Vagina (tissue), 2 donors: ENCODE measurements at regions not wholly inside any gene's neighbourhood (a gene's known extent, or its start where the extent isn't known, plus 50 kb on each side); places are given as distances from the start of the nearest gene placed in this dataset.
A peak's percentile ranks its signal among the peaks of the same experiment; 100 is the strongest.

Source experiments
- DNase-seq, 2 donors: peaks; one replicate each; pipeline ENCODE4 v3.0.0-alpha.2; 2017; ENCODE audit errors: extremely low spot score in 2 of 2
- H3K27ac ChIP-seq: fragments of 200-600 bp; sonication (generic); one replicate; pipeline ENCODE4 v1.5.1; 2019
- H3K27me3 ChIP-seq: fragments of 200-600 bp; sonication (generic); one replicate; pipeline ENCODE4 v1.5.1; 2019
- H3K36me3 ChIP-seq, 2 donors: fragments of 200-600 bp; sonication (generic); one replicate each; pipeline ENCODE4 v1.5.1; 2017 to 2019
- H3K4me1 ChIP-seq: fragments of 200-600 bp; sonication (generic); one replicate; pipeline ENCODE4 v1.5.1; 2019
- H3K4me3 ChIP-seq, 2 donors: fragments of 200-600 bp; sonication (generic); 1 replicate in 1 of 2; 2 replicates in 1 of 2; pipeline ENCODE4 v1.5.1; 2016 to 2019
- H3K9me3 ChIP-seq: fragments of 200-600 bp; sonication (generic); one replicate; pipeline ENCODE4 v1.5.1; 2019
- CTCF ChIP-seq, 3 experiments: fragments of 450-650 bp in 2 of 3; fragments of 200-600 bp in 1 of 3; sonication (generic) in 1 of 3; IDR thresholded peaks; one replicate each; pipeline ENCODE4 v1.5.1; 2017 to 2019; ENCODE audit warnings: antibody characterized with exemption in 3 of 3, mild to moderate bottlenecking in 2 of 3, moderate library complexity in 2 of 3
- POLR2A ChIP-seq, 2 donors: fragments of 450-650 bp; IDR thresholded peaks; one replicate each; pipeline ENCODE4 v1.6.1; 2017; ENCODE audit warnings: antibody characterized with exemption in 2 of 2, mild to moderate bottlenecking in 2 of 2, moderate library complexity in 2 of 2
- POLR2AphosphoS5 ChIP-seq, 2 donors: sonication (generic); formaldehyde crosslinking; IDR thresholded peaks; one replicate each; pipeline ENCODE4 v1.9.0; 2017; ENCODE audit warnings: antibody characterized with exemption in 2 of 2, mild to moderate bottlenecking in 2 of 2, low read depth in 1 of 2; ENCODE audit not compliant: insufficient read depth in 1 of 2
- intact Hi-C: fragments of 100-400 bp; cut with DNase I; formaldehyde crosslinking; loops from one replicate; pipeline ENCODE4 v1.15.1; 2023

GRCh38 chr9:1938135-1938534 lies 77.0 kb upstream of the SMARCA2 start:
- H3K27ac ChIP-seq = no peak overlapping the region
- no peaks in the 10 kb centered on the region for H3K9me3 ChIP-seq
- no peaks in the 10 kb centered on the region for H3K36me3 ChIP-seq
- no peak overlapping the region for H3K4me3 ChIP-seq
- no peak for TF ChIP-seq CTCF (IDR thresholded peaks at IDR 0.05)
- DNase-seq = no peak
- intact Hi-C loops = no loop called here
- no peaks in the 10 kb centered on the region for H3K4me1 ChIP-seq
- H3K27me3 ChIP-seq = no peaks in the 10 kb centered on the region

- DNase-seq = no peak
- intact Hi-C loops = no loop called here
- TF ChIP-seq POLR2A (IDR thresholded peaks at IDR 0.05) (no peak), POLR2AphosphoS5 (IDR thresholded peaks at IDR 0.05; ENCODE audit: insufficient read depth in 1 of 2, low read depth in 1 of 2) (no peak), CTCF (IDR thresholded peaks at IDR 0.05) (no peak)
Measured at GRCh38 chr9:1938675-1939170, 76.4 kb upstream of the SMARCA2 start.

GRCh38 chr9:1939466-1939865 lies 75.7 kb upstream of the SMARCA2 start:
- intact Hi-C loops = no loop called here
- Histone ChIP-seq H3K9me3 (no peaks in the 10 kb centered on the region), H3K27me3 (no peaks in the 10 kb centered on the region), H3K4me1 (no peaks in the 10 kb centered on the region), H3K4me3 (no peak overlapping the region), H3K36me3 (no peaks in the 10 kb centered on the region), H3K27ac (no peak overlapping the region)
- TF ChIP-seq POLR2AphosphoS5 (IDR thresholded peaks at IDR 0.05; ENCODE audit: insufficient read depth in 1 of 2, low read depth in 1 of 2) (no peak), CTCF (IDR thresholded peaks at IDR 0.05) (no peak), POLR2A (IDR thresholded peaks at IDR 0.05) (no peak)
- no peak for DNase-seq

More at GRCh38 chr9:1938675-1939170, 76.4 kb upstream of the SMARCA2 start:
- no peaks in the 10 kb centered on the region for H3K27me3 ChIP-seq
- H3K4me3 ChIP-seq = no peak overlapping the region
- H3K4me1 ChIP-seq = no peaks in the 10 kb centered on the region
- H3K9me3 ChIP-seq = no peaks in the 10 kb centered on the region
- no peaks in the 10 kb centered on the region for H3K36me3 ChIP-seq
- H3K27ac ChIP-seq = no peak overlapping the region

GRCh38 chr9:1939926-1940368 lies 75.2 kb upstream of the SMARCA2 start:
- intact Hi-C loops = no loop called here
- Histone ChIP-seq H3K36me3 (no peaks in the 10 kb centered on the region), H3K4me3 (no peak overlapping the region), H3K27ac (no peak overlapping the region), H3K4me1 (no peaks in the 10 kb centered on the region), H3K27me3 (no peaks in the 10 kb centered on the region), H3K9me3 (no peaks in the 10 kb centered on the region)
- peak in 1 of 3 experiments; percentile 21 for TF ChIP-seq CTCF (IDR thresholded peaks at IDR 0.05)
- TF ChIP-seq POLR2AphosphoS5 (IDR thresholded peaks at IDR 0.05; ENCODE audit: insufficient read depth in 1 of 2, low read depth in 1 of 2) = no peak
- no peak for DNase-seq

- H3K9me3 ChIP-seq = no peaks in the 10 kb centered on the region
- H3K27ac ChIP-seq = no peak overlapping the region
- no peak for DNase-seq
- no peaks in the 10 kb centered on the region for H3K27me3 ChIP-seq
- no peak overlapping the region for H3K4me3 ChIP-seq
- intact Hi-C loops = no loop called here
- no peaks in the 10 kb centered on the region for H3K4me1 ChIP-seq
- peak in 2 of 3 experiments; percentile 15 to 20 for TF ChIP-seq CTCF (IDR thresholded peaks at IDR 0.05)
- no peak for TF ChIP-seq POLR2AphosphoS5 (IDR thresholded peaks at IDR 0.05; ENCODE audit: insufficient read depth in 1 of 2, low read depth in 1 of 2)
- TF ChIP-seq POLR2A (IDR thresholded peaks at IDR 0.05) = no peak
- no peaks in the 10 kb centered on the region for H3K36me3 ChIP-seq
Measured at GRCh38 chr9:1941989-1942388, 73.2 kb upstream of the SMARCA2 start.
